A204.1 (cell line): ENCODE measurements at regions not wholly inside any gene's neighbourhood (a gene's known extent, or its start where the extent isn't known, plus 50 kb on each side); places are given as distances from the start of the nearest gene placed in this dataset.

ENCODE experiments used
- FAIRE-seq: peaks from 2 replicates; lab custom pipeline; 2012; peaks lifted over from hg19 to GRCh38; lab: Jason Lieb, UNC

DNA sequence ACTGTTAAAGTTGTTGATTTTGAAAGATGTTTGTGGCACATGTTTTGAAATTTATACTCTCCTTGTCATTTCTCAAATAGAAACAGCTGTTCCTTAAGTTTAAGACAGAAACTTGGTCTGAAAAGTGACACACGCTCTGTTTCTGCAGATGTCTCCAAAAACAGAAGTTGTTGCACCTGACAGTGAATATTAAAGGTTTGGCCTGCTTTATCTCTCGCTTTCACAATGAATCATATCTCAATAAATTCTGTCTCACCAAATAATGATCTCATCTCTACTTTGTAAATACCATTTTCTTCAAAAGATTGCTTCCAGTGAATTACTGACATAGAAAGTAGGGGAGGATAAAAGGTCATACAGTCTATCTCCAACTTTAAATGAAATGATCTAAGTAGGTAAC, 294.9 kb upstream of the SYT4 start:
- FAIRE-seq = no peak

DNA sequence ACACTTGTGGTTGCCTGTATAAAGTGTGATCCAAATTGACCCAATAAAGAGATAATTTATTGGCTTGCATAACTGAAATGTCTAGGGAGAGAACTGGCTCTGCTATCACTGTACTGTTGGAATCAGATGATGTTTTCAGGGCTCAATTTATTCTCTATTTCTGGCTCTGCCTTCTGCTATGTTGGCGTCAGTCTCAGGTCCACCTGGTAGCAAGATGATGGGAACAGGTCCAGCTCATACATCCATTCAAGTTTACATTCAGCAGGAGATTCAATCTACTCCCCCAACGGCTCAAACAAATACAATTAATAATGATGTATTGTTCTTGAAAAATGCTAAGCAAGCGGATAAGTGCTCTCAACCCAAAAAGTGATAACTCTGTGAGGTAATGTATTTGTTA, 297.7 kb upstream of the SYT4 start:
- FAIRE-seq = no peak

DNA sequence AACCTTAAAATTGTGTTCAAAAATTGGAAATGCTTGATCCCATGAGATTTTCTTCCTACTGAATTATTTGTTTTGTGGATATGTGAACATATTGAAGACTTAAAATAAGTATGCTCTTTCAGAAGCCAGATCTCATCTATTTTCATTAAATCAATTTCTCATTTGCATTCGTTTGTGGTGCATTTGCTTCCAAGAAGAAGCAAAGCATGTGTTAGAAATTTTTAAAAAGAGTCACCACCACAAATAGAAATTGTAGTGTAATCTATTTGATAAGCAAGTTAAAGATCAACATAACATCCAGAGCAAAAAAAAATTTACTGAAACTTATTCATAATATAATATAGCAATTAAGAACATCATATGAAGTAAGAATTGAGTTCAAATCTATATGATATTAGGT, 300.9 kb upstream of the SYT4 start:
- FAIRE-seq = no peak

DNA sequence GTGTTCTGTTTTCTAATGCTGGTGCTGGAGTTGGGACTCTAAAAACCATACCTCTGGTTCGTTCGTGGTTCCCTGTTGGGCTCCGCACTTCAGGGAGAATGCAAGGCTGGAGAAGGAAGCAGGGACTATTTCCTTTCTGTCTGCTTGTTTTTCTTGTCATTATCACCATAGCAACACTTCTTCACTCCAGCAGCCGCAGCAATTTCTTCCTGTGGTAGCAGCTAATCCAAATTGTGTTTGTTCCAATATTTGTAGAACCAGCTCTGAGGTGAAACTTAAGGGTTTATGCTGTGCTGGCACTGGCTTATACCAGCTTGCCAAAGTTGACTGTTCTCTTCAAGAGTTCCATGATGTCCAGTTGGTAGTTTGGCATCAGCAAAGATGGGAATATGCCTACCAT, 301.4 kb upstream of the SYT4 start:
- FAIRE-seq = no peak

DNA sequence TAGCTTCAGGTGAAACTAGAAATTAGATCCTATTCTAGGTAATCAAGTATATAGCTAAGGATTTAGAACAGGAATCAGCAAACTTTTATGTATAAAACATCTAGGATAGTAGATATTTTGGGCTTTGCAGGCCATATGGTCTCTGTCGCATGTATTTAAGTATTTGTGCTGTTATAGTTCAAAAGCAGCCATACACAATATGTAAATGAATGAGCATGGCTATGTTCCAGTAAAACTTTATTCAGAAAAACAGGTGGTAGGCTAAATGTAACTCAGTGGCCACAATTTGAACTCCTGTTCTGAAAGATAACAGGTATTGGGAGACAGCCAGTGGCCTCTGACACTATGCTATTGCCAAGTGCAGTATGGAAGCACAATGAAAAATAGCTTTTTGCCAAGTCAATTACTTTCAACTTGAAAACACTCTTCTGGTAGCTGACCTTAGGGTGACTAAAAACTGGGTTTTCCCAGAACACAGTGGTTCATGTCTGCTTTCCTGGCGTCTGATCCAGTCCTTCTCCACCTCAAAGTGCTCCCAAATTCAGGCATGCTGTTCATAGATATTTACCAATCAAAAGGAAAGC, 304.7 kb upstream of the SYT4 start:
- no peak for FAIRE-seq

DNA sequence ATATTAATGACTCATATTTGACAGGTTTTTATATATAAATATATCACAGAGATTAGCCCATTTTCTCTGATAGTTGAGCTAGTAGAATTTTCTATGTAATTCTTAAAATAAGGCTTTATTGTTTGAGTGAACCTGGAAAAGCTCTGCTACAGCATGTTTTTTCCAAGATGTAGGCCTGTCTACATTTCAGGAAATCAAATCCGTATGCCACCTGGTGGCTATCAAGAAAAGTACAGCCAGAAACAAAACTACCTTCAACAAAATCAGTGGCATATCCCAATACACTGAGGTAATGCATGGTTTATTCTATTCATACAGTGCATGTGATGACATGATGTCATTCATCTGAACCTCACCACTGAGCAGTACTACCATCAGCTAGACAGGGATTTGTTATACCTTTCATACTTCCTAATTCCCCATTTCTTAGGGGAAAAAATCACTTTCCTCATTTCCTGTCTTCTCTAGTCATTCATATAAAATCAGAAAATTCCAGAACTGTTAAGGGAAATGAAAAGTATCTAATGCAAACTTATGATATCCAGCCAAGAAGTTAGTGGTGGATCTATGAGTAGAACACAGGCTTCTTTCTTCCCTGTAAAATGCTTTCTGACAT, 310.4 kb upstream of the SYT4 start:
- FAIRE-seq = peak; percentile 70

DNA sequence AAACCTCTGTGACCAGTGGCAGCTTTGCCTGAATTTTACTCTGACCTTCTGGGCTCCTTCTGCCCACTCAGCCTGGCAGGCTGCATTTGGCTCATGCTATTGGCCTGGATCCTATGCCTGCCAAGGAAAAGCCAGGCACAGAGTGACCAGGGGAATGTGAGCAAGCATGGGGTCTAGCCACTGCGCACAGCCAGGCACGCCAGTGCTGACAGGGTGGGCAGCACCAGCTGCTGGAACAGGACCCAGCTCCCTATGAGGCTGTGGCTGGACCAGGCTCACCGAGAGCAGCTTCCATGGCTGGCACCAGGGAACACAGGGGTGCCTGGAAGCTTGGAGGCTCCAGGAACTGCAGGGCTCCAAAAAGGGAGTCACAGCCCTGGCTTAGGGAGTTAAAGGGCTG, 311.5 kb upstream of the SYT4 start:
- FAIRE-seq = no peak

DNA sequence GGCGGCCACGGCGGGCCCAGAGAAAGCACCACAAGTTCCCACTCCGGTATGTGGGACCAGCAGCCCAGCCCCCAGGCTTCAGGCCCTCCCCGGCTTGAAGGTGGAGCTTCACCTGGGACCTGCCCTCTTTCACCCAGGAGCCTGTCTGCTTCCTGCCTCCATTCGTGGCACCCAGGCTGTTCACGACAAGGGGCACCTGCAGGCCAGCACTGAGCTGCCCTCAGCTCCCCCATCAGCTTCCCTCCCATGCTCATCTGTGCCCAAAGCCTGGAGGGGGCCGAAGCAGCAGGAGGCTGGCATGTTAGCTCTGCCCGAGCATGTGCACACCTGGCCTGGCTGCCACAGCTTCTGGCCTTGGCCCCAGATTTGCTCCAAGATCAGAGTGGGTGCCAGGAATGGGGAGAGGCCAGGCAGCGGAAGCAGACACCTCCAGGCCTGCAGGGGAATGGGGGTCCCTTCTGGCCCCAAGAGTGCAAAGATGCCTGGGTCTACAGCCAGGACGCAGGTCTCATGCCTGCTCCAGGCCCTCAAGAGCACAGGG, 312.4 kb upstream of the SYT4 start:
- no peak for FAIRE-seq

DNA sequence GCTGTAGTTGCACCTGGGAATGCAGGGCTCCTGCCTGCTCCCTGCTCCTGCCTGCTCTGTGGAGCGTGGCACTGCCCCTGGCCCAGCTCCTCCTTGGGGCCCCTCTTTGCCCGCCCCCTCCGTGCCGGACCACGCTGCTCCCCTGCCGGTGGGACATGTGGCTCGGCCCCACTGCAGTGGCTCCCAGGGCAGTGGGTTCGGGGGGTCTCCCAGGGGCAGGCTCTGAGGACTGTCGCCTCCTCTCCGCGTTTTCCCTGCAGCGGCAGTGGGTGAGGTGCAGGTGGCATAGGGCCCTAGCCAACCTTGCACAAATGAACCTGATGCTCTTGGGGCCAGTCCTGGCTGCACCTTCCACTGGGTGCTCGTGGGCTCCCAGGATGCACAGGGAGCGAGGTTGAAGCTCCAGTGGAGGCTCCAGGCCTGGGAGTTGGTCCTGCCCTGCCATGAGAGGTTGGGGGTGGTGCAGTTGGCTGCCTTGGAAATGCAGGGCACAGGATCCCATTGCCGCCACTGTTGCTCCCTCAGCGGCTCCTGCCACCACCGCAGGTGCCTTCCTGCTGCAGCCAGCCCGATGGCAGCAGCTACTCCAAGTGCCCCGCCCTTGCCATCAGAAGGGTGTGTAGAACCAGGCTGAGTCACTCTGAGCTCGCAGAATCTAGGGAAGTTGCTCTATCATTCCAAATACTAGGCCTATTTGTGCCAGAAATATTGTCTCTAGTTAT, 313.1 kb upstream of the SYT4 start:
- FAIRE-seq = no peak

DNA sequence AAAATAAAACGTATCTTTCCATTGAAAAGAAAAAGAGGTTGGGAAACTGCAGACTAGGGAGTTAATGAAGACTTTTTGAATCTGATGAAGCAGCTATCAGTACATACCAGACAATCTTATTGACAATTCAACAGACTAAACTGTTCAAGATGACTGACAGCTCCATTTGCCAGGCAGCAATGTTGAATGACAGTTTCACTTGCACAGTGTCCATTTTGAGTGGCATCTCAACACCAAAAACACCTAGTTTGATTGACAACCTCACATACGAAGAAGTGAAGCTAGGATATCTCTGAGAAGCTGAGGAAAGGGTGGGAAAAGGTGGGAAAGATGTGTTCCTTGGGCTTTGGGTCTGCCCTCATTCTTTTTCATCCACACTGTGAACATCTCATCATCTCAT, 315.0 kb upstream of the SYT4 start:
- no peak for FAIRE-seq

DNA sequence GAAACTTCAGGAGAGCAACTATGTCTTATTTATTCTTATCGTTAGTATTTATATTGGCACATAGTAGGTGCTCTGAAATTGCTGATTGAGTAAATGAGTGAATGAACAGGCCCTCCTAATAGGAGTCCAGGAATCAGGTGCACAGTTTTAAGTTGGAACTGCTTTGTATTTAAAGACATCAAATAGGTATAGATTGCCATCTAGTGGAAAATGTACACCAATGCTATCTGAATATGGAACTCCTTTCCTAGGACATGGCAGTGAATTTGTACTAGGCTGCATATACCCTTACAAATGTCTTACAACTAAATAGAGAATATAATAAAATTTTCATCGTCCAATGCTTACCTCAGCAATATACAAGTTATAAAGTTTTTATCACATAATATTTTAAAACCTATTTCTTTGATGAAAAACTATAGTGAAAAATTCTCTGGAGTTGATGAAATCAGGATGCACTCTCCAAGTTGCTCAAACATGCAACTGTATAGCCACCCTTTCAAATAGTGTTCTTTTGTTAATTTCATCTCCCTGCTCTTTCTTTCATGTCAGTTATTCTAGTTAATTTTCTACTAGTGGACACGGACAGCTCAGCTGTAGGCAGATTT, 318.9 kb upstream of the SYT4 start:
- peak; percentile 96 for FAIRE-seq

DNA sequence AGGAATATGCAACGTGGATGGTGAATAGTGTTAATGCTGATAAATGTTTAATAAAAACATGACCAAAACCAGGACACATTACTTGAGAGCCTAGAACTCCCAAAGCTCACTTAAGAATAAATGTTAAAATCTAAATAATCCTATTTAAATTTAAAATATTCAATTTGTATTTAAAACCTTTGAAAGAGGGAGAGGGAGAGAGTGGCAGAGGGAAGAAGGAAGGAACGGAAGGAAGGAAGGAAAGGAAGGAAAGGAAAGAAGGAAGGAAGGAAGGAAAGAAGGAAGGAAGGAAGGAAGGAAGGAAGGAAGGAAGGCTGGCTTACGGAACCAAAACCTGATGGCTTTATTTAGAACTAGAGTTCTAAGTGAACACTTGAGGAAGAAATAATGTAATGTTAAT, 324.1 kb upstream of the SYT4 start:
- no peak for FAIRE-seq

DNA sequence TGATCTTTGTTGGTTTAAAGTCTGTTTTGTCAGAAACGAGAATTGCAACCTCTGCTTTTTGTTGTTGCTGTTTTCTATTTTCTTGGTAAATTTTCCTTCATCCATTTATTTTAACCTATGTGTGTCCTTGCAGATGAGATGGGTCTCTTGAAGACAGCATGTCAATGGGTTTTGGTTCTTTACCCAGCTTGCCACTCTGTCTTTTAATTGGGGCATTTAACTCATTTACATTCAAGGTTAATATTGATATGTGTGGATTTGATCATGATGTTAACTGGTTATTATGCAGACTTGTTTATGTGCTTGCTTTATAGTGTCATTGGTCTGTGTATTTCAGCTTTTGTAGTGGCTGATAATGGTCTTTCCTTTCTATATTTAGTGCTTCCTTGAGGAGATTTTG, 327.9 kb upstream of the SYT4 start:
- no peak for FAIRE-seq

DNA sequence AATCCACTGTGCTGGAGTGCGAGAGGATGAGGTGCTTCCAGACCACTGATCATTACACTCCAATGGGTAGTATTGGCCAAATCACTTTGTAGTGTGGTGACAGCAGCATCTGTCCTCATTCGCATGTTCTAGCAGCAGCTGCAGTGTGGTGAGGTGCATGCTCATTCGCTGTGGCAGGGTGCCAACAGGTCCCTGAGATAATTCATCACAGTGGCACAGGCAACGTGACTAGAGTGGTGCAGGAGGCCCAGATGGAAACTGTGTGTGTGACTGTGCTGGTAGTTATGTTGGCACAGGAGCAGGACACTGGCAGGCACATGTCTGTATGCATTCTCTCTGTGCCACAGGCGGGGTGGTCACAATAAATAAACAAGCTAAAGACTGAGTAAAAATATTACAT, 329.5 kb upstream of the SYT4 start:
- no peak for FAIRE-seq

DNA sequence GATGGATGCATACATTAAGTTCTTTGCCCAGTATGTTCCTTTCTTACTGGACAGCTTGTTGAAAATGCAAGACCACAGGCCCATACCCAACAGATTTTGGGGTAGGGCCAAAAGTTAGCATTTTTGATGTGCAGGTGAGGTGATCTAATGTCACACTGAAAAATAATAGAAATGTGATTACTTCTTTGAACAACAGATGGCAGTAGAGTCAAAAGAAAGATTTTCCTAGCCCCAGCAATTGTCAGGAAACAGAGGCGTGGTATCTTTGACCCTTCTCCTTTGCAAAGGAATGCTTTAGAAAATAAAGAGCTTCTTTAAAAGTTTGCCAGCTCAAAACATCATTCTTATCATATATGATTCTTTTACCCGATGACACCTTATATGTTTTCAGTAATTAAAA, 343.6 kb upstream of the SYT4 start:
- FAIRE-seq = peak; percentile 72

DNA sequence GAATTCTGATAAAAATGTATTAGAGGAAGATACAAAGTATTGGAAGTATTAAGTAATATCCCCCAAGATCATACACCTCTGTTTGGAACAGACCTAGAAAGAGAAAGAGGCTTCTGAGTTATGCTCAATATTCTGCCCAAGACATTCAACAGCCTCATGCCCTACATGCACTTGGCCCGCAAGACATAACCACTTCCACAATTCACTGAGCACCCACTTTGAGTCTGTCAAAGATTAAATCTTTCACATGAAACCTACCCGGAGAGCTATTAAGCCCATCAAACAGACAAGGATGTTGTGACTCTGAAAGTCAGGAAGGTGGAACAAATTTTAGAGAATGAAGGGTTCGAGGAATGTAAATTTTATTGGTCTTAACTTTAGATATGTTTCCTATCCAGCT, 344.7 kb upstream of the SYT4 start:
- FAIRE-seq = no peak

DNA sequence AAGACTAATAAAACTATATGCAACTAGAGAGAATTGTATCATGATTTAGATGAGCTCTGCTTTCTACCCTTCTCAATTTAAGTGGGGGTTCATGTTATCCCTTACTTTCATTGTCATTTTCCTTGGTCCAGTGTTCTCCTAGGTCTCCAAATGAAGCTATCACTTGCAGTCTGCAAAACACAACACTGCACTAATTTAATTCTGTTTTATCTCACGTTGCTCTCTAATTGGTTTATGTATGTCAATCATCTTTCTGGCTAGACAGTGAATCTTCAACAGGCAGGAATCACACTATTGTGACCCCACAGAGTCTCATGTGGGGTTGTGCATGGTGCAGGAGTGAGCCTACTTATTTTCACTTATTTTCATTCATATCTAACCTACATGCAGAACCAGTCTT, 348.3 kb upstream of the SYT4 start:
- FAIRE-seq = no peak

DNA sequence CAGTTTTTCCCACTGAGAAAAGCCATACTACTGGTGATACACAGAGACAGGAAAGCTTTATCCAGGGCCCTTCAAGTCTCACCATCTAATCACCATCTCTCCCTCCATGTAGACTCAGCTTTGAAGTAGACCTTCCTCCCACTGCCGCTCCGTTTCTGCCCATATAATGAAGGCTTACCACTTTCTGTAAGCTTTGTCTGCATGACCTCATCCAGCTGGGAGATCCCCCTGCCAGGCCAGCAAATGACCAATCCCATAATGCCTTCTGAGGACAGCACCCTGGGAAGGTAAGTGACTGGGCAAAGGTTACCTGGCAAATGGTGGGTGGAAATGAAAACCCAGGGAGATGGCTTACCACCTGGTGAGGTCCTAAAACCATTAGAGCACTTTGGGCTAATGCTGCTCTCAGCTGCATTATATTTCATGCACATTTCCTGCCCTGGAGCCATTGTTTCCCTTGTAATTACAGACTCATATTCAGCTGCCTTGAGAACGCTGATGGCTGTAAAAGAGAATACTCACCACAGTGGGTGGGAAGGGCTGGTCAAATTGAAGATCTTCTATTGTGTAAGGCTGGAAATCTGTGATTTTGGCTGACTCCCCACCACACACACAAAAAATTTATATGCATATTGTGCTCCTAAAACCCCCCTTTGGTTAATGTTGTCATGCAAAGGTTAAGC, 350.7 kb upstream of the SYT4 start:
- no peak for FAIRE-seq

DNA sequence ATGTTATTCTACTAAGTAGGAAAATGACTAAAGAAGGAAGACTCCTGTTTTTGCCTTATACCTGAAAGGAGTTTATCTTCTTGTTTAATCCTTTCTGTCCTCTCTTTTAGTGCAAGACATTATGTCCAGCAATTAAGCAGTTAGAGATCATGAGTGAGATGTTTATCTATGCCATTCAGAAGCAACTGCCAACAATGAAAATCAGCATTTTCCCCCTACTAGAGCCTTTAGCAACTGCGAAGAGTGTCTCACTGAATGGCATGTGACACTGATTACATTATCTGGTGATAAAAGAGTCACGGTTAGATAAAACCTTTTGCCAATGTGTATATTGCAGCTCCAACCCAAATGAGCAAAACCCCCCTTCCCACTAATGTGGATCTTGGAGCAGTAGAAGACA, 357.7 kb upstream of the SYT4 start:
- no peak for FAIRE-seq

DNA sequence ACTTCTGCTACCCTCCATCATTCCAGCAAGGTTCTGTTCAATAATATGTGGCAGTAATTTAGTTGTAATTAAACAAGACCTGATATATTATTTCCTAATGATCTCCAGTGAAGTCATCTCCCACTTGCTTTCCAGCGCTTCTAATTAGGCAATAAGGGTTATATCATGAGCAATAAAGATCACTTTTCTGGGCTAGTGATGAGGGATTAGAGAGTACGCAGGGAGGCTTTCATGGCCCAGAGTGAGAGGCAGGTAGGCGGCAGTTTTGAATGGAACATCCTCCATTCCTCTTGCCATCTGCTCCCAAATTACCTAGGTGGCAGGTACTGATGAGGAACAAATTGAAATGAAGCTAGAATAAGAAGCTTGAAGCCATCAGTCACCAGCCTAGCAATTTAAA, 358.1 kb upstream of the SYT4 start:
- FAIRE-seq = no peak

DNA sequence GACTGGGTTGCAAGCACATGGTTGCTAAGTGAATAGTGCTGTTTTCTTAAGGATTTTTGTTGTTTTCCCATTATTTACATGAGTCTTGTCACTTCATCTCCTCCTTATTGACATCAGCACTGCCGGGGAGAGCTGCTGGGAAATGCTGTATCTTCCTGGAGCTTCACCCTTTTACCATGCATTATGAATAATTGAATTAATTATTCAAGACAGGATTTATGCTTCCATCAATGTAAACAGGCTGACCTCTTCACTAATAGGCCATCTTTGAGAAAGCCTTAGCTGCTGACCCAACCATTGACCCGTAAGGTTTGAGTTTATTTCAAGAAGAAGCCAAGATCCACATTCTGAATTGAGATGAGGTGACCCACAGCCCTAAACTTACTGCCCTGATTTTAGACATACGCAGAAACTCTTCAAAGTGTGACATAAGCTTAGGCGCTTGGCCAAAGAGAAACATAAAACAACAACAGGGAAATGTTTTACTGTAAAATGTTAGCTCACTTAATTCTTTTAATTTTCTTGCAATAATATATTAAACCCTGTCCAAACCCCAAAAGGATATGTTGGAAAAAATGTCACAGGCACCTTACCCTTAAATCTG, 365.5 kb upstream of the SYT4 start:
- no peak for FAIRE-seq

DNA sequence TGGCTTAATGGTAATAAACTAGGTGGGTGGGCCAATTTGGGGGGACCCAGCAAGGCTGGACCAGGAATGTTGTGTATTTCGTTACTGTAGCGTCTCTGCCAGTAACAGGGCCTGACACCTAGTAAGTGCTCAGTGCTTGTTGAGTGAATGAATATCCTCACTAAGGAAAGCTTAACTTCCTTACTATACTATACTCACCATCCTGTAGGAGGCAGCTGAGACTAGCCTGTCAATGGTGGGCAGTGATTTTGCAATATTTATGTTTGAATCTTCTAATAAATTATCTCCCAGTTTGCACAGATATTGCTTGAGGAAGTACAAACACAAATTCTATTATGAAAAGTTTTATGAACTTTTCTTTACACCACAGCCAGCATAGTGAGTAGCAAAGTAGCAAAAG, 370.7 kb upstream of the SYT4 start:
- FAIRE-seq = no peak
